ENCODE measurements at regions not wholly inside any gene's neighbourhood (a gene's known extent, or its start where the extent isn't known, plus 50 kb on each side); places are given as distances from the start of the nearest gene placed in this dataset.

GRCh38 chr10:130770018-130770630 is 541.4 kb downstream of the TCERG1L start:
- TF ChIP-seq CTCF (IDR thresholded peaks at IDR 0.05) (no peak), POLR2A (IDR thresholded peaks at IDR 0.05) (no peak), EP300 (IDR thresholded peaks at IDR 0.05) (no peak)

Data from ovary (tissue), 3 donors.